ENCODE measurements at regions not wholly inside any gene's neighbourhood (a gene's known extent, or its start where the extent isn't known, plus 50 kb on each side); places are given as distances from the start of the nearest gene placed in this dataset.

GRCh38 chr2:41968182-41968578, 79.6 kb upstream of the PKDCC start:
- Histone ChIP-seq H3K36me3 (no peaks in the 10 kb centered on the region), H3K4me3 (no peak overlapping the region), H3K27ac (no peak overlapping the region), H3K27me3 (no peaks in the 10 kb centered on the region), H3K4me1 (peaks cover 0 to 19% (median 0%) of the 10 kb centered on the region in 4 donors), H3K9me3 (no peaks in the 10 kb centered on the region)
- no peak for ATAC-seq
- intact Hi-C loops (cut with DNase I), result no loop called here
- no peak for DNase-seq
- TF ChIP-seq CTCF (IDR thresholded peaks at IDR 0.05) (no peak), POLR2A (IDR thresholded peaks at IDR 0.05) (no peak)
- 70% methylated on average over 1 of the region's 2 CpGs for WGBS (ENCODE audit: insufficient coverage, low coverage, low lambda C conversion rate, missing lambda C conversion rate)

- no peak overlapping the region for H3K27ac ChIP-seq
- intact Hi-C loops (cut with DNase I), result no loop called here
- peaks cover 0 to 7% (median 0%) of the 10 kb centered on the region in 4 donors for H3K4me1 ChIP-seq
- DNase-seq (no peak), ATAC-seq (no peak)
- no peak overlapping the region for H3K4me3 ChIP-seq
- H3K9me3 ChIP-seq, result no peaks in the 10 kb centered on the region
- no peaks in the 10 kb centered on the region for H3K27me3 ChIP-seq
- H3K36me3 ChIP-seq, result no peaks in the 10 kb centered on the region
- 83% methylated on average over 7 of the region's 8 CpGs for WGBS (ENCODE audit: insufficient coverage, low coverage, low lambda C conversion rate, missing lambda C conversion rate)
- TF ChIP-seq POLR2A (IDR thresholded peaks at IDR 0.05), result no peak
- TF ChIP-seq CTCF (IDR thresholded peaks at IDR 0.05), result no peak
Measured at GRCh38 chr2:41970988-41971660, 76.7 kb upstream of the PKDCC start.

- DNase-seq (no peak), ATAC-seq (no peak)
- intact Hi-C loops (cut with DNase I), result no loop called here
Measured at GRCh38 chr2:41972179-41972578, 75.6 kb upstream of the PKDCC start.

GRCh38 chr2:41972819-41973218, 75.0 kb upstream of the PKDCC start:
- Histone ChIP-seq H3K4me1 (no peaks in the 10 kb centered on the region), H3K9me3 (no peaks in the 10 kb centered on the region), H3K27me3 (no peaks in the 10 kb centered on the region), H3K27ac (no peak overlapping the region), H3K4me3 (no peak overlapping the region), H3K36me3 (no peaks in the 10 kb centered on the region)
- ATAC-seq, result no peak
- 83% methylated on average over 6 of the region's 8 CpGs for WGBS (ENCODE audit: insufficient coverage, low coverage, low lambda C conversion rate, missing lambda C conversion rate)
- intact Hi-C loops (cut with DNase I), result no loop called here
- TF ChIP-seq POLR2A (IDR thresholded peaks at IDR 0.05) (no peak), CTCF (IDR thresholded peaks at IDR 0.05) (no peak)
- DNase-seq, result no peak

More at GRCh38 chr2:41972179-41972578, 75.6 kb upstream of the PKDCC start:
- Histone ChIP-seq H3K27ac (no peak overlapping the region), H3K27me3 (no peaks in the 10 kb centered on the region), H3K4me1 (no peaks in the 10 kb centered on the region), H3K36me3 (no peaks in the 10 kb centered on the region), H3K4me3 (no peak overlapping the region), H3K9me3 (no peaks in the 10 kb centered on the region)
- no peak for TF ChIP-seq POLR2A (IDR thresholded peaks at IDR 0.05)
- no peak for TF ChIP-seq CTCF (IDR thresholded peaks at IDR 0.05)
- 86% methylated on average over 2 of the region's 2 CpGs for WGBS (ENCODE audit: insufficient coverage, low coverage, low lambda C conversion rate, missing lambda C conversion rate)
